RWPE2 (cell line): ENCODE measurements at regions not wholly inside any gene's neighbourhood (a gene's known extent, or its start where the extent isn't known, plus 50 kb on each side); places are given as distances from the start of the nearest gene placed in this dataset.

ENCODE experiments used
- ATAC-seq: fragments of 200-7000 bp; cut with Tn5 transposase; 3 replicates; pipeline ENCODE4 v1.9.1; 2021; ENCODE audit warnings: low read depth
- DNase-seq: peaks from one replicate; pipeline ENCODE4 v3.0.0-alpha.2; 2020; ENCODE audit warnings: low spot score
- H3K27ac ChIP-seq: fragments of 450-650 bp; 2 replicates; pipeline ENCODE4 v1.5.1; 2017; ENCODE audit warnings: mild to moderate bottlenecking; ENCODE audit not compliant: poor library complexity, severe bottlenecking
- H3K27me3 ChIP-seq: fragments of 250-450 bp; sonication (Bioruptor Pico); 2 replicates; pipeline ENCODE4 v1.5.1; 2021; ENCODE audit warnings: mild to moderate bottlenecking, moderate library complexity; ENCODE audit not compliant: insufficient read depth, poor library complexity, severe bottlenecking
- H3K36me3 ChIP-seq: fragments of 250-450 bp; sonication (Bioruptor Pico); 2 replicates; pipeline ENCODE4 v1.5.1; 2020; ENCODE audit warnings: low read depth, mild to moderate bottlenecking, moderate library complexity
- H3K4me1 ChIP-seq: fragments of 250-450 bp; sonication (Bioruptor Pico); 2 replicates; pipeline ENCODE4 v1.5.1; 2021; ENCODE audit warnings: mild to moderate bottlenecking, moderate library complexity; ENCODE audit not compliant: insufficient read depth, poor library complexity, severe bottlenecking
- H3K4me3 ChIP-seq: fragments of 250-450 bp; sonication (Bioruptor Pico); 2 replicates; pipeline ENCODE4 v1.5.1; 2021; ENCODE audit warnings: mild to moderate bottlenecking, moderate library complexity; ENCODE audit not compliant: severe bottlenecking
- H3K9me3 ChIP-seq: fragments of 250-450 bp; sonication (Bioruptor Pico); 2 replicates; pipeline ENCODE4 v1.5.1; 2021; ENCODE audit warnings: mild to moderate bottlenecking, moderate library complexity; ENCODE audit not compliant: severe bottlenecking
- TF ChIP-seq, protein P1 (sequence below): fragments of 450-650 bp; IDR thresholded peaks from one replicate; pipeline ENCODE4 v1.5.1; 2017; ENCODE audit warnings: mild to moderate bottlenecking, moderate library complexity; ENCODE audit not compliant: poor library complexity, severe bottlenecking

DNA sequence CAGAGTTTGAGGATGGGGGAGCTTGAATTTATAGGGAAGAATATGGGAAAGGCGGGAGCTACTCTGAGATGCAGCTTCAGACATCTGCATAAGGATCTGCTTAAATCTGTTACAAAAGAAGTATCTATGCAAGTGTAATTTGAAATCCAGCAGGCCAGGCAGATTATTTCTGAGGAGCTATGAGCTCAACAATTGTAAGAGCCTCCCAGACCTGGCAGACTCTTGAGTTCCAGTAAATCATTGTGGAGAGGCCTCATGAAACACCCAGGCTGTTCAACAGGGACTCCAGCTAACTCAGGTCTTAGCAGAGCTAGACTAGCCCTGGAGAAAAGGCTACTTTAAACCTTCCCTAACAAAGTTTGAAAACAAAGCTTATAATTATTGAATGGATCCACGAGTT lies 647.5 kb upstream of the CHRM3 start:
- ATAC-seq: no peak
- Histone ChIP-seq H3K36me3 (no peaks in the 10 kb centered on the region), H3K9me3 (no peaks in the 10 kb centered on the region), H3K4me3 (no peak overlapping the region), H3K4me1 (no peaks in the 10 kb centered on the region), H3K27ac (no peak overlapping the region), H3K27me3 (no peaks in the 10 kb centered on the region)
- DNase-seq: no peak
- TF ChIP-seq, protein P1, sequence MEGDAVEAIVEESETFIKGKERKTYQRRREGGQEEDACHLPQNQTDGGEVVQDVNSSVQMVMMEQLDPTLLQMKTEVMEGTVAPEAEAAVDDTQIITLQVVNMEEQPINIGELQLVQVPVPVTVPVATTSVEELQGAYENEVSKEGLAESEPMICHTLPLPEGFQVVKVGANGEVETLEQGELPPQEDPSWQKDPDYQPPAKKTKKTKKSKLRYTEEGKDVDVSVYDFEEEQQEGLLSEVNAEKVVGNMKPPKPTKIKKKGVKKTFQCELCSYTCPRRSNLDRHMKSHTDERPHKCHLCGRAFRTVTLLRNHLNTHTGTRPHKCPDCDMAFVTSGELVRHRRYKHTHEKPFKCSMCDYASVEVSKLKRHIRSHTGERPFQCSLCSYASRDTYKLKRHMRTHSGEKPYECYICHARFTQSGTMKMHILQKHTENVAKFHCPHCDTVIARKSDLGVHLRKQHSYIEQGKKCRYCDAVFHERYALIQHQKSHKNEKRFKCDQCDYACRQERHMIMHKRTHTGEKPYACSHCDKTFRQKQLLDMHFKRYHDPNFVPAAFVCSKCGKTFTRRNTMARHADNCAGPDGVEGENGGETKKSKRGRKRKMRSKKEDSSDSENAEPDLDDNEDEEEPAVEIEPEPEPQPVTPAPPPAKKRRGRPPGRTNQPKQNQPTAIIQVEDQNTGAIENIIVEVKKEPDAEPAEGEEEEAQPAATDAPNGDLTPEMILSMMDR: no peak

DNA sequence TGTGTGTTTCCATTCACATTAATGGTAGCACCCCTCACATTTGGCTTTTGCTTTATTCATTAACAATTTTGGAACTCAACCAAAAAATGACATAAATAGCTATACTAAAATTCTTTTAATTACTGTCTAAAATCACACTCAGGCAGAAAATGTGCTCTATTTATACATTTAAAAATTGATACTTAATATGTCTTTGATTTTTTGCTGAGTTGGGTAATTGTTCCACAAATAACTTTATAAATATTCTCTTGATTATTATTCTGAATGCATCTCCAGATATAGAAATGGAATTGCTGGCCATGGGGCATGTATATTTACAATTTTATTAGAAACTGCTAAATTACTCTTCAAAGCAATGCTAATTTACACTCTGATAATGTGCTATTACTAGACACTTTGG lies 658.7 kb upstream of the CHRM3 start:
- Histone ChIP-seq H3K27ac (no peak overlapping the region), H3K4me1 (no peaks in the 10 kb centered on the region), H3K27me3 (no peaks in the 10 kb centered on the region), H3K36me3 (no peaks in the 10 kb centered on the region), H3K9me3 (no peaks in the 10 kb centered on the region), H3K4me3 (no peak overlapping the region)
- ATAC-seq (no peak), DNase-seq (no peak)
- TF ChIP-seq, protein P1: no peak

GRCh38 chr1:238722812-238723211 lies 663.6 kb upstream of the CHRM3 start:
- ATAC-seq (no peak), DNase-seq (no peak)
- Histone ChIP-seq H3K27ac (no peak overlapping the region), H3K36me3 (no peaks in the 10 kb centered on the region), H3K4me1 (no peaks in the 10 kb centered on the region), H3K4me3 (no peak overlapping the region), H3K9me3 (no peaks in the 10 kb centered on the region), H3K27me3 (no peaks in the 10 kb centered on the region)
- TF ChIP-seq, protein P1: no peak

DNA sequence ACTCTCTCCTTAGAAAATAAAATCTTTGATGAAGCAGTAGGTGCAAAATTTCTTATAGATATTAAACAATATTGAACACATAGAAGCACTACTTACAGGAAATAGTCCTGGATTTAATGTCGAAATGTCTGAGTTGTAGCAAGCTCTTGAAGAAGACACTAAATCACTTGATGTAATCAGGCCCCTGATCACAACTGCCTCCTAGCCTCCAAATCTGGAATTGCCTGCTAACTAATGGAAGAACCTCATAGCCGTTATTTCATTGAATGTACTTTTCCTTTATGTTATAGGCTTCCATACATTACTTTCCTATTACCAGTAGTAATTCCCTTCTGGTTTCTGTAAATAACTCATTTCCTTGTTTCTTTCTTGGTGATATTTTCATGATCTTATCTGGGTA lies 675.7 kb upstream of the CHRM3 start:
- DNase-seq (no peak), ATAC-seq (no peak)
- no peaks in the 10 kb centered on the region for H3K36me3 ChIP-seq
- H3K4me3 ChIP-seq: no peak overlapping the region
- no peaks in the 10 kb centered on the region for H3K4me1 ChIP-seq
- no peak overlapping the region for H3K27ac ChIP-seq
- no peaks in the 10 kb centered on the region for H3K27me3 ChIP-seq
- no peaks in the 10 kb centered on the region for H3K9me3 ChIP-seq
- TF ChIP-seq, protein P1: no peak

- DNase-seq (no peak), ATAC-seq (no peak)
- H3K27ac ChIP-seq: no peak overlapping the region
- no peaks in the 10 kb centered on the region for H3K4me1 ChIP-seq
- no peaks in the 10 kb centered on the region for H3K36me3 ChIP-seq
- TF ChIP-seq, protein P1: no peak
- no peaks in the 10 kb centered on the region for H3K9me3 ChIP-seq
- no peak overlapping the region for H3K4me3 ChIP-seq
- no peaks in the 10 kb centered on the region for H3K27me3 ChIP-seq
Observed at GRCh38 chr1:238701024-238701423, 685.3 kb upstream of the CHRM3 start.
